H1 (cell line): ENCODE measurements at regions not wholly inside any gene's neighbourhood (a gene's known extent, or its start where the extent isn't known, plus 50 kb on each side); places are given as distances from the start of the nearest gene placed in this dataset.

Source experiments
- CHD1 ChIP-seq: IDR thresholded peaks from 2 replicates; pipeline ENCODE4 v1.6.1; 2012; ENCODE audit warnings: low read depth, low read length, improper control_type of control experiment

DNA sequence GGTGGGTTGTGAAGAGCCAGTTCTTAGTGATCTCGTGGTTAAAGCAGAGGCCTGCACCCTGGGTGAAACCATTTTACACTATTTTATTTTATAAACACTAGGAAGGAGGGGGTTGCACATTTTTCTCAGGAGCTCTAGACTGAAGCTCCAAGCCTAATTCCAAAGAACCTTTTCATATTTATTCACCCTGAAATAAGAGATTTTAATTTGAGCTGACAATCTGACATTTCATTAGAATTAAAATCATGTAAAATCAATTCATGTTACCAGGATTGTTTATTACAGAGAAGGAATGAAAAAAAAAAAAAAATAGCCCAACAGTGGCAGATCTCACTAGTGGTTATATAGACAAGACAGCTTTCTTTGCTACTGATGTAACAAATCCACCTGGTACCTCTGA, 222.5 kb upstream of the SOX4 start (continued):
- TF ChIP-seq CHD1, result no peak
